Suprapubic skin (tissue), 4 donors: ENCODE measurements at regions not wholly inside any gene's neighbourhood (a gene's known extent, or its start where the extent isn't known, plus 50 kb on each side); places are given as distances from the start of the nearest gene placed in this dataset.

ENCODE experiments used
- DNase-seq, 2 donors: peaks; one replicate each; pipeline ENCODE4 v3.0.0-alpha.2; 2019; ENCODE audit warnings: low spot score in 2 of 2
- H3K27ac ChIP-seq: fragments of 200-600 bp; sonication (generic); one replicate; pipeline ENCODE4 v1.5.1; 2019
- H3K27me3 ChIP-seq: fragments of 200-600 bp; sonication (generic); one replicate; pipeline ENCODE4 v1.5.1; 2019
- H3K36me3 ChIP-seq: fragments of 200-600 bp; sonication (generic); one replicate; pipeline ENCODE4 v1.5.1; 2019
- H3K4me1 ChIP-seq: fragments of 200-600 bp; sonication (generic); one replicate; pipeline ENCODE4 v1.5.1; 2019
- H3K4me3 ChIP-seq: fragments of 200-600 bp; sonication (generic); one replicate; pipeline ENCODE4 v1.5.1; 2019; ENCODE audit warnings: mild to moderate bottlenecking
- H3K9me3 ChIP-seq: fragments of 200-600 bp; sonication (generic); one replicate; pipeline ENCODE4 v1.5.1; 2019
- CTCF ChIP-seq, 2 donors: fragments of 200-600 bp in 1 of 2; fragments of 450-650 bp in 1 of 2; sonication (generic) in 1 of 2; IDR thresholded peaks; one replicate each; pipeline ENCODE4 v1.5.1; 2016 to 2019; ENCODE audit warnings: antibody characterized with exemption in 2 of 2, mild to moderate bottlenecking in 1 of 2, moderate library complexity in 1 of 2
- EP300 ChIP-seq: sonication (generic); formaldehyde crosslinking; IDR thresholded peaks from one replicate; pipeline ENCODE4 v1.6.1; 2017; ENCODE audit warnings: antibody characterized with exemption
- POLR2A ChIP-seq, 2 donors: fragments of 450-650 bp; IDR thresholded peaks; one replicate each; pipeline ENCODE4 v1.6.1; 2017; ENCODE audit warnings: antibody characterized with exemption in 2 of 2, mild to moderate bottlenecking in 2 of 2, moderate library complexity in 2 of 2
- POLR2AphosphoS5 ChIP-seq, 3 donors: sonication (generic); formaldehyde crosslinking; IDR thresholded peaks; one replicate each; pipeline ENCODE4 v1.6.1; 2017; ENCODE audit warnings: antibody characterized with exemption in 3 of 3
- WGBS: methylation state at CpG from one replicate; pipeline ENCODE4 v1.1.5; 2018; 5-methylcytosine and 5-hydroxymethylcytosine counted together

- no peak for DNase-seq
- TF ChIP-seq CTCF (IDR thresholded peaks at IDR 0.05) = no peak
- TF ChIP-seq POLR2A (IDR thresholded peaks at IDR 0.05) = no peak
- TF ChIP-seq EP300 = no peak
- TF ChIP-seq POLR2AphosphoS5 (IDR thresholded peaks at IDR 0.05) = no peak
- Histone ChIP-seq H3K27me3 (no peaks in the 10 kb centered on the region), H3K4me3 (no peak overlapping the region), H3K36me3 (no peaks in the 10 kb centered on the region), H3K27ac (no peak overlapping the region), H3K9me3 (no peaks in the 10 kb centered on the region), H3K4me1 (peaks cover 2% of the 10 kb centered on the region)
- 87% methylated on average over 3 of the region's 3 CpGs for WGBS
Measured at GRCh38 chr6:79818471-79818870, 128.9 kb downstream of the ELOVL4 start.

- no peak overlapping the region for H3K27ac ChIP-seq
- TF ChIP-seq POLR2AphosphoS5 (IDR thresholded peaks at IDR 0.05) = no peak
- no peak for TF ChIP-seq CTCF (IDR thresholded peaks at IDR 0.05)
- TF ChIP-seq EP300 = no peak
- no peak for TF ChIP-seq POLR2A (IDR thresholded peaks at IDR 0.05)
- no peak overlapping the region for H3K4me3 ChIP-seq
- no peak for DNase-seq
- WGBS = 88% methylated on average over 2 of the region's 2 CpGs
- H3K27me3 ChIP-seq = no peaks in the 10 kb centered on the region
- H3K4me1 ChIP-seq = peaks cover 4% of the 10 kb centered on the region
- H3K9me3 ChIP-seq = no peaks in the 10 kb centered on the region
- H3K36me3 ChIP-seq = no peaks in the 10 kb centered on the region
Measured at GRCh38 chr6:79814940-79815339, 132.4 kb downstream of the ELOVL4 start.

GRCh38 chr6:79813854-79814709 lies 133.3 kb downstream of the ELOVL4 start:
- H3K9me3 ChIP-seq = no peaks in the 10 kb centered on the region
- H3K27me3 ChIP-seq = no peaks in the 10 kb centered on the region
- DNase-seq = peak in 1 of 2 donors; percentile 72
- H3K27ac ChIP-seq = no peak overlapping the region
- no peak overlapping the region for H3K4me3 ChIP-seq
- peak; percentile 62 to 73 for TF ChIP-seq CTCF (IDR thresholded peaks at IDR 0.05)
- TF ChIP-seq POLR2AphosphoS5 (IDR thresholded peaks at IDR 0.05) = no peak
- 20% methylated on average over 4 of the region's 4 CpGs for WGBS
- H3K4me1 ChIP-seq = peaks cover 4% of the 10 kb centered on the region
- H3K36me3 ChIP-seq = no peaks in the 10 kb centered on the region

- no peak overlapping the region for H3K27ac ChIP-seq
Measured at GRCh38 chr6:79813143-79813850, 134.1 kb downstream of the ELOVL4 start.

More at GRCh38 chr6:79813143-79813850, 134.1 kb downstream of the ELOVL4 start:
- H3K4me3 ChIP-seq = no peak overlapping the region
- H3K9me3 ChIP-seq = no peaks in the 10 kb centered on the region
- H3K4me1 ChIP-seq = peaks cover 4% of the 10 kb centered on the region
- no peaks in the 10 kb centered on the region for H3K27me3 ChIP-seq
- 79% methylated on average over 2 of the region's 2 CpGs for WGBS
- DNase-seq = no peak
- no peak for TF ChIP-seq CTCF (IDR thresholded peaks at IDR 0.05)
- H3K36me3 ChIP-seq = no peaks in the 10 kb centered on the region
